ENCODE measurements at regions not wholly inside any gene's neighbourhood (a gene's known extent, or its start where the extent isn't known, plus 50 kb on each side); places are given as distances from the start of the nearest gene placed in this dataset.

DNA sequence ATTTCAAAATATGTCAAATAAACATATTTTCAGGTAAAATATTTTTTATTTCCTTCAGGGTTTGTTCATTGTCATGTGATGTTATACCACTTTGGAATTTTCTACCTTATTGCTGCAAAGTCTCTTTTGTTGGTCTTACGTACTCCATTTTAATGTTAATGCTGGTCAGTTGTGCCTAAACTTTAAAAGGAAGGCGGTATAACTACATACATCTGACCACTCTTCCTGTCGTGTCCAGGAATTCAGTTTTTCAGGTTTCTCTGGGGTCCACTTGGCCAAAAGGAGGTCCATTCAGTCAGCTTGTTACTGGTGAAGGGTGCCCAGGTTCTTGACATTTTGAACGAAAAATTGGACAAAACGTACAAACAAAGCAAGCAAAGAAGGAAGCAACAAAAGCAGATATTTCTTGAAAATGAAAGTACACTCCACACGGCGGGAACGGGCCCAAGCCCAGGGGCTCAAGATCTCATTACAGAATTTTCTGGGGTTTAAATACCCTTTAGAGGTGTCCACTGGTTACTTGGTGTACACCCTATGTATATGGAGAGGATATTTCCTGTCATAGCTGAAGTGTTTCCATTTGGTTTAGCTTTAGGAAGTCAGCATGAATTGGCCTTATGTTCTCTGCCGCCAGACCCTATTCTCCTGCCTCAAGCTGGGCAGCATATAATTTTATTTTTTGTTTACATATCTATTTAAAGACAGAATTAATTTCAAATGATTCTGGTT is 471.7 kb upstream of the CDH7 start:
- Mint-ChIP-seq H3K4me3 (ENCODE audit: unreplicated experiment) (no peak overlapping the region), H3K9me3 (ENCODE audit: unreplicated experiment) (peaks cover 5% of the 10 kb centered on the region), H3K4me1 (ENCODE audit: unreplicated experiment) (no peaks in the 10 kb centered on the region), H3K27me3 (ENCODE audit: unreplicated experiment) (no peaks in the 10 kb centered on the region), H3K36me3 (ENCODE audit: unreplicated experiment) (no peaks in the 10 kb centered on the region), H3K27ac (ENCODE audit: unreplicated experiment) (no peak overlapping the region)
- no peak for DNase-seq (ENCODE audit: extremely low spot score, unreplicated experiment)
- TF ChIP-seq, protein P1, sequence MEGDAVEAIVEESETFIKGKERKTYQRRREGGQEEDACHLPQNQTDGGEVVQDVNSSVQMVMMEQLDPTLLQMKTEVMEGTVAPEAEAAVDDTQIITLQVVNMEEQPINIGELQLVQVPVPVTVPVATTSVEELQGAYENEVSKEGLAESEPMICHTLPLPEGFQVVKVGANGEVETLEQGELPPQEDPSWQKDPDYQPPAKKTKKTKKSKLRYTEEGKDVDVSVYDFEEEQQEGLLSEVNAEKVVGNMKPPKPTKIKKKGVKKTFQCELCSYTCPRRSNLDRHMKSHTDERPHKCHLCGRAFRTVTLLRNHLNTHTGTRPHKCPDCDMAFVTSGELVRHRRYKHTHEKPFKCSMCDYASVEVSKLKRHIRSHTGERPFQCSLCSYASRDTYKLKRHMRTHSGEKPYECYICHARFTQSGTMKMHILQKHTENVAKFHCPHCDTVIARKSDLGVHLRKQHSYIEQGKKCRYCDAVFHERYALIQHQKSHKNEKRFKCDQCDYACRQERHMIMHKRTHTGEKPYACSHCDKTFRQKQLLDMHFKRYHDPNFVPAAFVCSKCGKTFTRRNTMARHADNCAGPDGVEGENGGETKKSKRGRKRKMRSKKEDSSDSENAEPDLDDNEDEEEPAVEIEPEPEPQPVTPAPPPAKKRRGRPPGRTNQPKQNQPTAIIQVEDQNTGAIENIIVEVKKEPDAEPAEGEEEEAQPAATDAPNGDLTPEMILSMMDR (IDR thresholded peaks at IDR 0.05), result no peak

DNA sequence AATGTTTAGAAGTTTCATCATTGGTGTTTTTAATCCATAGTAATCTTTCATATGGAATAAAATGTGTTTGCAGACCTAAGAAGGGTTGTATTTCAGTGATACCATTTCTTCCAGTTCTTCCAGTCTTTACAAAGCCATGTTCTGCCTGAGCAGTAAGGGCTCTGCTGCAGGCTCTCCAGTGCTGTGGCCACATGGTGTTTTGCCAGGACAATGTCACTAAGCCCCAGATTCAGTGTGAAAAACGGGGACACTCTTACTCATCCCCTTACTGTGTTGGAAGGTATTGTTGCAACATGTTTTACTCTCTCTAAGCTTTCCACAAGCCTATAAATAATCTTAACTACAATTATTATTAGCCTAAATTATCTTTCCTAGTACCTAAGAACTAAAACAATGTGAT is 481.4 kb upstream of the CDH7 start:
- Mint-ChIP-seq H3K4me1 (ENCODE audit: unreplicated experiment) (no peaks in the 10 kb centered on the region), H3K27me3 (ENCODE audit: unreplicated experiment) (no peaks in the 10 kb centered on the region), H3K4me3 (ENCODE audit: unreplicated experiment) (no peak overlapping the region), H3K36me3 (ENCODE audit: unreplicated experiment) (no peaks in the 10 kb centered on the region), H3K27ac (ENCODE audit: unreplicated experiment) (no peak overlapping the region), H3K9me3 (ENCODE audit: unreplicated experiment) (no peaks in the 10 kb centered on the region)
- DNase-seq (ENCODE audit: extremely low spot score, unreplicated experiment), result no peak
- TF ChIP-seq, protein P1 (IDR thresholded peaks at IDR 0.05), result no peak

DNA sequence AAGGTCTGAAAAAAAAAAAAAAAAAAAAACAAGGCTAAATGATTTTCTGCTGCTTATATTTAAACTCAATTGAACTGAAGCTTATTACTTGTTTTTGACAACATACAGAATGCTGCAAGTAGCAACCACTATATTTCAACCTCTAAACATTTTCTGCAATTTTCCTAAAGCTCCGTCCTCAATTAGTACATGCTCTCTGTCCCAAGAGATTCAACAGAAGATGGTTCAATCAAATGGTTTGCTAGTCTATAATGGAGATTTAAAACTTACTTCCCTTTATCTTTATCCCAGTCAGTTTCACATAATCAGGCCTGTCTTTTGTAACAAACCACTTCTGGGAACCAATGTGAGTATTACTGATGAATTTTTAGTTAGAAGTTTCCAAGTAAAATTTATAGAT is 485.1 kb upstream of the CDH7 start:
- Mint-ChIP-seq H3K36me3 (ENCODE audit: unreplicated experiment) (no peaks in the 10 kb centered on the region), H3K4me3 (ENCODE audit: unreplicated experiment) (no peak overlapping the region), H3K4me1 (ENCODE audit: unreplicated experiment) (no peaks in the 10 kb centered on the region), H3K9me3 (ENCODE audit: unreplicated experiment) (no peaks in the 10 kb centered on the region), H3K27me3 (ENCODE audit: unreplicated experiment) (no peaks in the 10 kb centered on the region), H3K27ac (ENCODE audit: unreplicated experiment) (no peak overlapping the region)
- TF ChIP-seq, protein P1 (IDR thresholded peaks at IDR 0.05), result no peak
- no peak for DNase-seq (ENCODE audit: extremely low spot score, unreplicated experiment)

DNA sequence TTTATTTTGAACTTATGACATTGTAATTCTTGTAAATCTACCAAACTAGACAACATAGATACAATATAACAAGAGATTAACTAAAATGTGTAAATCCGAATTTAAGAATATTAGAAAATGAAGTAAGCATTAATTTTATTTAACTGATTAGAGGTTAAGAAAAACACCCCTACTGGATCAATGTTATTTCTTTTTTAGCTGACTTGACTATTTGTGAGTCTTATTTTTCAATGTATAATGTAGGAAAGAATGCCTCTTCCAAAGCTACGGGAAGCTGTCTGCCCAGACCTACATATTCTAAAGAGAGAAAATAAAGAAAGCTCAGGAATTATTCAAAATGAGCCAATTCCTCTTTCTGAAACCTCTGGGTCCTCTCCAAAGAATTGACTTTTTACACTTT is 490.8 kb upstream of the CDH7 start:
- no peak overlapping the region for H3K27ac Mint-ChIP-seq (ENCODE audit: unreplicated experiment)
- no peak overlapping the region for H3K4me3 Mint-ChIP-seq (ENCODE audit: unreplicated experiment)

DNA sequence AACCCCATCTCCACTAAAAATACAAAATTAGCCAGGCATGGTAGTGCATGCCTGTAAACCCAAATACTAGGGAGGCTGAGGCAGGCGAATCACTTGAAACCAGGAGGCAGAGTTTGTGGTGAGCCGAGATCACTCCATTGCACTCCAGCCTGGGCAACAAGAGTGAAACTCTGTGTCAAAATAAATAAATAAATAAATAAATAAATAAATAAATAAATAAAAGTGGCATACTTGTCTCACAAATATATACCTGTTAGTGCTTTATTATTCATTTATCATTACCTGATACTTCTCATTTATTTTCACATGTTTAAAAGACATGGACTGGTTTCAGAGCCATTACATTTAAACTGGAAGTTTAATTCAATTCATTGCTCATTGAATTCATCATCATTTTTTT is 491.4 kb upstream of the CDH7 start:
- TF ChIP-seq, protein P1 (IDR thresholded peaks at IDR 0.05), result no peak
- H3K27ac Mint-ChIP-seq (ENCODE audit: unreplicated experiment), result no peak overlapping the region
- H3K4me1 Mint-ChIP-seq (ENCODE audit: unreplicated experiment), result no peaks in the 10 kb centered on the region
- DNase-seq (ENCODE audit: extremely low spot score, unreplicated experiment), result no peak
- peaks cover 3% of the 10 kb centered on the region for H3K9me3 Mint-ChIP-seq (ENCODE audit: unreplicated experiment)
- H3K36me3 Mint-ChIP-seq (ENCODE audit: unreplicated experiment), result no peaks in the 10 kb centered on the region
- no peak overlapping the region for H3K4me3 Mint-ChIP-seq (ENCODE audit: unreplicated experiment)
- no peaks in the 10 kb centered on the region for H3K27me3 Mint-ChIP-seq (ENCODE audit: unreplicated experiment)

More for the DNA sequence above, 490.8 kb upstream of the CDH7 start:
- Mint-ChIP-seq H3K27me3 (ENCODE audit: unreplicated experiment) (no peaks in the 10 kb centered on the region), H3K36me3 (ENCODE audit: unreplicated experiment) (no peaks in the 10 kb centered on the region), H3K9me3 (ENCODE audit: unreplicated experiment) (no peaks in the 10 kb centered on the region), H3K4me1 (ENCODE audit: unreplicated experiment) (no peaks in the 10 kb centered on the region)
- TF ChIP-seq, protein P1 (IDR thresholded peaks at IDR 0.05), result no peak
- no peak for DNase-seq (ENCODE audit: extremely low spot score, unreplicated experiment)

All from osteocyte (in vitro differentiated cells).